WTC11 (cell line): ENCODE measurements at regions not wholly inside any gene's neighbourhood (a gene's known extent, or its start where the extent isn't known, plus 50 kb on each side); places are given as distances from the start of the nearest gene placed in this dataset.
A peak's percentile ranks its signal among the peaks of the same experiment; 100 is the strongest.

ENCODE experiments used
- ATAC-seq: fragments of 200-7000 bp; cut with Tn5 transposase; 2 replicates; pipeline ENCODE4 v1.10.0; 2021; ENCODE audit warnings: mild to moderate bottlenecking, moderate library complexity
- CTCF ChIA-PET: fragments of 300-600 bp; sonication (Branson Sonifier 250); formaldehyde crosslinking; loops from one replicate; lab custom pipeline; 2021; ENCODE audit warnings: antibody characterized with exemption; lab: Charles Lee
- POLR2A ChIA-PET: fragments of 350-600 bp; sonication (Branson Sonifier 250); formaldehyde crosslinking; loops from one replicate; lab custom pipeline; 2021; ENCODE audit warnings: antibody characterized with exemption; lab: Charles Lee
- DNase-seq: peaks from one replicate; pipeline ENCODE4 v3.0.0; 2021; ENCODE audit warnings: low spot score
- H3K27ac Mint-ChIP-seq: 2 replicates; pipeline ENCODE4 v1.8.0; 2021; ENCODE audit warnings: mixed read lengths
- H3K27me3 Mint-ChIP-seq: 2 replicates; pipeline ENCODE4 v1.8.0; 2021; ENCODE audit warnings: low read depth, mild to moderate bottlenecking, moderate library complexity, mixed read lengths
- H3K36me3 Mint-ChIP-seq: 2 replicates; pipeline ENCODE4 v1.8.0; 2021; ENCODE audit warnings: mixed read lengths
- H3K4me1 Mint-ChIP-seq: 2 replicates; pipeline ENCODE4 v1.8.0; 2022; ENCODE audit warnings: mixed read lengths
- H3K4me3 Mint-ChIP-seq: 2 replicates; pipeline ENCODE4 v1.8.0; 2021; ENCODE audit warnings: mild to moderate bottlenecking, moderate library complexity, mixed read lengths
- H3K9me3 Mint-ChIP-seq: 2 replicates; pipeline ENCODE4 v1.8.0; 2021; ENCODE audit warnings: mixed read lengths
- AFF4 ChIP-seq: sonication (generic); formaldehyde crosslinking; IDR thresholded peaks from 2 replicates; pipeline ENCODE4 v1.8.1; 2023; ENCODE audit warnings: mild to moderate bottlenecking, missing genetic modification reagents, borderline replicate concordance
- CTCF ChIP-seq: fragments of 200-600 bp; IDR thresholded peaks from 2 replicates; pipeline ENCODE4 v1.8.0; 2022; ENCODE audit warnings: antibody characterized with exemption
- E2F1 ChIP-seq: sonication (generic); formaldehyde crosslinking; IDR thresholded peaks from 2 replicates; pipeline ENCODE4 v1.8.0; 2022; ENCODE audit warnings: mild to moderate bottlenecking, missing genetic modification reagents
- E2F4 ChIP-seq: sonication (generic); formaldehyde crosslinking; IDR thresholded peaks from 2 replicates; pipeline ENCODE4 v1.8.1; 2022; ENCODE audit warnings: low read depth, mild to moderate bottlenecking, moderate library complexity, missing genetic modification reagents, borderline replicate concordance
- ETV6 ChIP-seq: sonication (generic); formaldehyde crosslinking; IDR thresholded peaks from 2 replicates; pipeline ENCODE4 v1.8.1; 2022; ENCODE audit warnings: mild to moderate bottlenecking, missing genetic modification reagents
- FOXP1 ChIP-seq: sonication (generic); formaldehyde crosslinking; IDR thresholded peaks from 2 replicates; pipeline ENCODE4 v1.8.0; 2022; ENCODE audit warnings: missing genetic modification reagents, mild to moderate bottlenecking, moderate library complexity, borderline replicate concordance
- HMGA2 ChIP-seq: fragments of 250-450 bp; sonication (Bioruptor Pico); IDR thresholded peaks from 2 replicates; pipeline ENCODE4 v1.4.0; 2021; ENCODE audit warnings: mild to moderate bottlenecking, moderate library complexity
- MXD4 ChIP-seq: fragments of 250-450 bp; sonication (Bioruptor Pico); IDR thresholded peaks from 2 replicates; pipeline ENCODE4 v1.8.0; 2021; ENCODE audit warnings: mild to moderate bottlenecking, moderate library complexity, borderline replicate concordance
- MYBL2 ChIP-seq: sonication (generic); formaldehyde crosslinking; IDR thresholded peaks from 2 replicates; pipeline ENCODE4 v1.8.1; 2023; ENCODE audit warnings: mild to moderate bottlenecking, moderate library complexity, missing genetic modification reagents
- NFATC4 ChIP-seq: fragments of 250-450 bp; sonication (Bioruptor Pico); IDR thresholded peaks from 2 replicates; pipeline ENCODE4 v1.9.0; 2021; ENCODE audit warnings: mild to moderate bottlenecking
- TCF7 ChIP-seq: sonication (generic); formaldehyde crosslinking; IDR thresholded peaks from 2 replicates; pipeline ENCODE4 v1.8.0; 2022; ENCODE audit warnings: mild to moderate bottlenecking, low read depth, missing genetic modification reagents, moderate library complexity
- ZBTB21 ChIP-seq: sonication (generic); formaldehyde crosslinking; IDR thresholded peaks from 2 replicates; pipeline ENCODE4 v1.8.1; 2023; ENCODE audit warnings: mild to moderate bottlenecking, missing genetic modification reagents, borderline replicate concordance
- TF ChIP-seq, protein P1 (sequence below): fragments of 250-450 bp; sonication (Bioruptor Pico); IDR thresholded peaks from 2 replicates; pipeline ENCODE4 v1.9.0; 2021; ENCODE audit warnings: mild to moderate bottlenecking
- TF ChIP-seq, protein P2 (sequence below): fragments of 250-450 bp; sonication (Bioruptor Pico); IDR thresholded peaks from 2 replicates; pipeline ENCODE4 v1.8.0; 2021; ENCODE audit warnings: mild to moderate bottlenecking

GRCh38 chr2:237154884-237155851 lies 69.5 kb downstream of the COPS8 start:
- peaks cover 20% of the 10 kb centered on the region for H3K4me1 Mint-ChIP-seq
- H3K9me3 Mint-ChIP-seq, result peaks cover 13% of the 10 kb centered on the region
- DNase-seq, result no peak
- no peaks in the 10 kb centered on the region; the same call in 1 of the 2 replicates for H3K27me3 Mint-ChIP-seq
- no peak for ATAC-seq
- no peak for TF ChIP-seq TCF7 (CRISPR knock-in tag)
- no peak for TF ChIP-seq CTCF
- no peak overlapping the region for H3K27ac Mint-ChIP-seq
- ChIA-PET CTCF (interaction anchor here (1.1 to 3.5 kb wide), 8 partner anchors 10 to 417 kb away, joined by 3 to 13 read pairs (median 5); partner anchors contain the start of gene COL6A3), POLR2A (no interaction called here)
- no peak overlapping the region for H3K4me3 Mint-ChIP-seq
- H3K36me3 Mint-ChIP-seq, result peaks cover 3% of the 10 kb centered on the region; the same call in 1 of the 2 replicates

- ATAC-seq (peak; percentile 16; the same call in 1 of the 2 replicates), DNase-seq (no peak)
- H3K27ac Mint-ChIP-seq, result no peak overlapping the region
Observed at GRCh38 chr2:237156031-237156856, 70.6 kb downstream of the COPS8 start.

DNA sequence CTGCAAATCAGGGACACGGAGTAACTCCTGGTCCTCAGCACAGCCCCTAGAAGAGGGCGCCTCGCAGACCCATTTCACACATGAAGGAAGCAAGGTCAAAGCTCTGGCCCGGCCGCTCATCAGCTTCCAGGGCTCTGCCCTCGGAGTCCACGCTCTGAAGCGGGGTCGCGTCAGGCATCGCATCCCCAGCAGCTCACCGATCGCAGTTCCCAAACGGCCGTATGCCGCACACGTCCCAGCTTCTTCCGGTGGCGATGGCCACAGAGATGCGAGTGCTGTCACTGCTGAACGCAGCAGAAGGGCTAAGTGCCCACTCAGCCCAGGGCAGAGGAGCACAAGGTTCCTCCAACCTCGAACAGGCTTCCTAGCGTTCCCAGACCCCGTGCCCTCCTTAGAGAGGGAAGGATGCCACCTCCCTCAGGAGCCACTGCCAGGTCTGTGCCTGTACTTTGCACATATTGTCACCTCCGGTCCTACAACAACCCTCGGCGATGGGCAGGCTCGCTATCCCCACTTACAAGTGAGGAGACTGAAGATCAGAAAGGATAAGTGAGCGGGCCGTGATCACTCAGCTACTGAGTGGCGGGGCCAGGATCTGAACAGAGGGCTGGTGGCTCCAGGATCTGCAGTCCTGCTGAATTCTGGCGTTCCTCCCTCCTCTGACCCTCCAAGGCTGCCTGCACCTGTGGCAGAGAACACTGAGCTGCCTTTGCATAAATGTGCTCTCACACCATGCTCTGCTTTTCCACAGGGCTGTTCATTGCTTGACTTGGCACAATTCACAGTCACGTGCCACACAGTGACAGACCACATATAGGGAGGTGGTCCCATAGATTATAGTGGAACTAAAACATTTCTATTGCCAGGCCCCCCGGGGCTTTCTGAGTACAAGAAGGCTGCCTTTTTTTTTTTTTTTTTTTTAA lies 71.4 kb downstream of the COPS8 start:
- no peak overlapping the region for H3K27ac Mint-ChIP-seq
- H3K4me3 Mint-ChIP-seq, result no peak overlapping the region
- H3K27me3 Mint-ChIP-seq, result no peaks in the 10 kb centered on the region; the same call in none of the 2 replicates
- POLR2A ChIA-PET, result no interaction called here
- H3K9me3 Mint-ChIP-seq, result peaks cover 13% of the 10 kb centered on the region
- ATAC-seq (no peak), DNase-seq (no peak)
- H3K36me3 Mint-ChIP-seq, result peaks cover 3% of the 10 kb centered on the region; the same call in 1 of the 2 replicates
- TF ChIP-seq E2F1 (CRISPR knock-in tag), result no peak
- TF ChIP-seq, protein P1, sequence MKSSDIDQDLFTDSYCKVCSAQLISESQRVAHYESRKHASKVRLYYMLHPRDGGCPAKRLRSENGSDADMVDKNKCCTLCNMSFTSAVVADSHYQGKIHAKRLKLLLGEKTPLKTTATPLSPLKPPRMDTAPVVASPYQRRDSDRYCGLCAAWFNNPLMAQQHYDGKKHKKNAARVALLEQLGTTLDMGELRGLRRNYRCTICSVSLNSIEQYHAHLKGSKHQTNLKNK (CRISPR knock-in tag), result no peak
- no peak for TF ChIP-seq FOXP1
- no peak for TF ChIP-seq HMGA2 (CRISPR knock-in tag)
- TF ChIP-seq NFATC4, result no peak
- TF ChIP-seq E2F4, result no peak
- TF ChIP-seq ZBTB21, result no peak
- TF ChIP-seq ETV6 (CRISPR knock-in tag), result no peak
- no peak for TF ChIP-seq AFF4
- TF ChIP-seq MXD4 (CRISPR knock-in tag), result no peak
- H3K4me1 Mint-ChIP-seq, result peaks cover 20% of the 10 kb centered on the region
- CTCF ChIA-PET, result interaction anchor here (0.6 to 3.5 kb wide), 9 partner anchors 9 to 415 kb away, joined by 3 to 13 read pairs (median 4); no protein-coding TSS in a partner anchor

More at GRCh38 chr2:237156031-237156856, 70.6 kb downstream of the COPS8 start:
- H3K4me1 Mint-ChIP-seq, result peaks cover 20% of the 10 kb centered on the region
- TF ChIP-seq, protein P2, sequence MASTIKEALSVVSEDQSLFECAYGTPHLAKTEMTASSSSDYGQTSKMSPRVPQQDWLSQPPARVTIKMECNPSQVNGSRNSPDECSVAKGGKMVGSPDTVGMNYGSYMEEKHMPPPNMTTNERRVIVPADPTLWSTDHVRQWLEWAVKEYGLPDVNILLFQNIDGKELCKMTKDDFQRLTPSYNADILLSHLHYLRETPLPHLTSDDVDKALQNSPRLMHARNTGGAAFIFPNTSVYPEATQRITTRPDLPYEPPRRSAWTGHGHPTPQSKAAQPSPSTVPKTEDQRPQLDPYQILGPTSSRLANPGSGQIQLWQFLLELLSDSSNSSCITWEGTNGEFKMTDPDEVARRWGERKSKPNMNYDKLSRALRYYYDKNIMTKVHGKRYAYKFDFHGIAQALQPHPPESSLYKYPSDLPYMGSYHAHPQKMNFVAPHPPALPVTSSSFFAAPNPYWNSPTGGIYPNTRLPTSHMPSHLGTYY (CRISPR knock-in tag), result no peak
- 0 out of 2 replicates have a peak, but pooled peaks have one; percentile 9 for TF ChIP-seq MYBL2 (CRISPR knock-in tag)
- ChIA-PET CTCF (interaction anchor here (0.6 to 3.5 kb wide), 9 partner anchors 9 to 416 kb away, joined by 3 to 13 read pairs (median 4); no protein-coding TSS in a partner anchor), POLR2A (interaction anchor here (0.6 kb wide), 1 partner anchor 351 kb away, joined by 7 read pairs; no protein-coding TSS in a partner anchor)
- H3K4me3 Mint-ChIP-seq, result no peak overlapping the region
- peaks cover 3% of the 10 kb centered on the region; the same call in 1 of the 2 replicates for H3K36me3 Mint-ChIP-seq
- peaks cover 13% of the 10 kb centered on the region for H3K9me3 Mint-ChIP-seq
- H3K27me3 Mint-ChIP-seq, result no peaks in the 10 kb centered on the region; the same call in 1 of the 2 replicates
